H4 (cell line): ENCODE measurements at regions not wholly inside any gene's neighbourhood (a gene's known extent, or its start where the extent isn't known, plus 50 kb on each side); places are given as distances from the start of the nearest gene placed in this dataset.
"Not testable (repeated sequence)": the region's sequence is repeated elsewhere in the genome, so short reads cannot be mapped to it uniquely, and the experiment has no call there.

ENCODE experiments used
- DNase-seq: peaks from one replicate; pipeline ENCODE4 v3.0.0-alpha.2; 2015; ENCODE audit warnings: low spot score

GRCh38 chr1:214983126-214983869, 99.2 kb upstream of the KCNK2 start:
- DNase-seq = no peak

- no peak for DNase-seq
These were observed 93.2 kb upstream of the KCNK2 start for GRCh38 chr1:214989341-214989740.

- DNase-seq = no peak
These were observed 91.9 kb upstream of the KCNK2 start for GRCh38 chr1:214990619-214991018.

- no peak for DNase-seq
These were observed 90.7 kb upstream of the KCNK2 start for GRCh38 chr1:214991691-214992315.

GRCh38 chr1:214993419-214993818, 89.1 kb upstream of the KCNK2 start:
- DNase-seq = no peak

GRCh38 chr1:214997685-214998084, 84.9 kb upstream of the KCNK2 start:
- DNase-seq = no peak

- DNase-seq = no peak
These were observed 81.0 kb upstream of the KCNK2 start for GRCh38 chr1:215001419-215002021.

GRCh38 chr1:215002471-215002870, 80.1 kb upstream of the KCNK2 start:
- DNase-seq = peak; percentile 53

GRCh38 chr1:215003686-215004085, 78.9 kb upstream of the KCNK2 start:
- DNase-seq = no peak

- no peak for DNase-seq
These were observed 78.3 kb upstream of the KCNK2 start for GRCh38 chr1:215004121-215004827.

GRCh38 chr1:215005078-215005477, 77.5 kb upstream of the KCNK2 start:
- no peak for DNase-seq

GRCh38 chr1:215005656-215006345, 76.7 kb upstream of the KCNK2 start:
- no peak for DNase-seq

- DNase-seq = no peak
These were observed 74.7 kb upstream of the KCNK2 start for GRCh38 chr1:215007880-215008279.

GRCh38 chr1:215018555-215018954, 64.0 kb upstream of the KCNK2 start:
- no peak for DNase-seq

GRCh38 chr1:215022204-215022603, 60.3 kb upstream of the KCNK2 start:
- no peak for DNase-seq

GRCh38 chr1:215022741-215023141, 59.8 kb upstream of the KCNK2 start:
- DNase-seq = no peak

- no peak for DNase-seq
These were observed 59.2 kb upstream of the KCNK2 start for GRCh38 chr1:215023155-215023832.

GRCh38 chr1:215028954-215029353, 53.6 kb upstream of the KCNK2 start:
- DNase-seq = no peak

GRCh38 chr1:215030581-215030980, 52.0 kb upstream of the KCNK2 start:
- DNase-seq = not testable (repeated sequence)

- DNase-seq = no peak
These were observed 51.1 kb upstream of the KCNK2 start for GRCh38 chr1:215031392-215031791.
